Ishikawa (cell line): ENCODE measurements at regions not wholly inside any gene's neighbourhood (a gene's known extent, or its start where the extent isn't known, plus 50 kb on each side); places are given as distances from the start of the nearest gene placed in this dataset.

Source experiments
- CEBPB ChIP-seq: IDR thresholded peaks from 2 replicates; pipeline ENCODE4 v1.6.1; 2012
- CREB1 ChIP-seq: IDR thresholded peaks from 2 replicates; pipeline ENCODE4 v1.6.1; 2012; ENCODE audit warnings: low read depth
- EGR1 ChIP-seq: IDR thresholded peaks from 2 replicates; pipeline ENCODE4 v1.6.1; 2012
- EP300 ChIP-seq: IDR thresholded peaks from 2 replicates; pipeline ENCODE4 v1.6.1; 2012; ENCODE audit warnings: borderline replicate concordance
- FOXM1 ChIP-seq: IDR thresholded peaks from 2 replicates; pipeline ENCODE4 v1.6.1; 2012; ENCODE audit warnings: low read depth, borderline replicate concordance
- MAX ChIP-seq: IDR thresholded peaks from 2 replicates; pipeline ENCODE4 v1.6.1; 2012
- NFIC ChIP-seq: IDR thresholded peaks from 2 replicates; pipeline ENCODE4 v1.6.1; 2012
- RAD21 ChIP-seq: IDR thresholded peaks from 2 replicates; pipeline ENCODE4 v1.6.1; 2012; ENCODE audit warnings: low read depth
- REST ChIP-seq: IDR thresholded peaks from 2 replicates; pipeline ENCODE4 v1.6.1; 2012; ENCODE audit warnings: low read depth, mild to moderate bottlenecking
- TAF1 ChIP-seq: IDR thresholded peaks from 2 replicates; pipeline ENCODE4 v1.6.1; 2012; ENCODE audit warnings: low read depth, mild to moderate bottlenecking
- TCF12 ChIP-seq: IDR thresholded peaks from 2 replicates; pipeline ENCODE4 v1.6.1; 2012; ENCODE audit warnings: low read depth
- TEAD4 ChIP-seq: IDR thresholded peaks from 2 replicates; pipeline ENCODE4 v1.6.1; 2012
- USF1 ChIP-seq: IDR thresholded peaks from 2 replicates; pipeline ENCODE4 v1.6.1; 2012
- YY1 ChIP-seq: IDR thresholded peaks from 2 replicates; pipeline ENCODE4 v1.6.1; 2012; ENCODE audit warnings: low read depth
- ZBTB7A ChIP-seq: IDR thresholded peaks from 2 replicates; pipeline ENCODE4 v1.6.1; 2012; ENCODE audit warnings: low read depth

- no peak for TF ChIP-seq EGR1
- TF ChIP-seq YY1 = no peak
- no peak for TF ChIP-seq REST
- TF ChIP-seq TCF12 = no peak
- no peak for TF ChIP-seq CREB1
- no peak for TF ChIP-seq NFIC
- TF ChIP-seq MAX = no peak
- no peak for TF ChIP-seq ZBTB7A
- TF ChIP-seq CEBPB = no peak
- no peak for TF ChIP-seq FOXM1
- TF ChIP-seq USF1 = no peak
- no peak for TF ChIP-seq EP300
Measured at GRCh38 chr9:99425923-99426842, 204.1 kb downstream of the SEC61B start.

GRCh38 chr9:99427260-99427659, 205.2 kb downstream of the SEC61B start:
- TF ChIP-seq YY1 = no peak
- TF ChIP-seq CEBPB = no peak
- TF ChIP-seq NFIC = no peak
- no peak for TF ChIP-seq EGR1
- no peak for TF ChIP-seq FOXM1
- no peak for TF ChIP-seq REST
- TF ChIP-seq RAD21 = no peak
- no peak for TF ChIP-seq USF1
- TF ChIP-seq EP300 = no peak

- TF ChIP-seq CREB1 (no peak), RAD21 (no peak), TAF1 (no peak)
Measured at GRCh38 chr9:99430301-99430700, 208.2 kb downstream of the SEC61B start.

GRCh38 chr9:99431103-99431502, 209.0 kb downstream of the SEC61B start:
- TF ChIP-seq EP300 (no peak), TCF12 (no peak), CREB1 (no peak), TAF1 (no peak)

GRCh38 chr9:99432075-99432474, 210.0 kb downstream of the SEC61B start:
- TF ChIP-seq NFIC (no peak), USF1 (no peak), CREB1 (no peak), MAX (no peak), YY1 (no peak), REST (no peak), EP300 (no peak), TEAD4 (no peak), FOXM1 (no peak), RAD21 (no peak), TAF1 (no peak), EGR1 (no peak), CEBPB (no peak), TCF12 (no peak)
